ENCODE measurements at regions not wholly inside any gene's neighbourhood (a gene's known extent, or its start where the extent isn't known, plus 50 kb on each side); places are given as distances from the start of the nearest gene placed in this dataset.

DNA sequence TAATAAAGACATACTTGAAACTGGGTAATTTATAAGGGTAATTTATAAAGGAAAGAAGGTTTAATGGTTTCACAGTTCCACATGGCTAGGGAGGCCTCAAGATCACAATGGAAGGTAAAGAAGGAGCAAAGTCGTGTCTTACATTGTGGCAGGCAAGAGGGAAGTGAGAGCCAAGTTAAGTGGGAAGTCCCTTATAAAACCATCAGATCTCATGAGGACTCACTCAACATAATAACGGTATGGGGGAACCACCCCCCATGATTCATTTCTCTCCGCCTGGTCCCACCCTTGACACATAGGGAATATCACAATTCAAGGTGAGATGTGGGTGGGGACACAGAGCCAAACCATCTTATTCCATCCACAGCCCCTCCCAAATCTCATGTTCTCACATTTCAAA, 76.8 kb upstream of the ZNF678 start:
- TF ChIP-seq, protein P1, sequence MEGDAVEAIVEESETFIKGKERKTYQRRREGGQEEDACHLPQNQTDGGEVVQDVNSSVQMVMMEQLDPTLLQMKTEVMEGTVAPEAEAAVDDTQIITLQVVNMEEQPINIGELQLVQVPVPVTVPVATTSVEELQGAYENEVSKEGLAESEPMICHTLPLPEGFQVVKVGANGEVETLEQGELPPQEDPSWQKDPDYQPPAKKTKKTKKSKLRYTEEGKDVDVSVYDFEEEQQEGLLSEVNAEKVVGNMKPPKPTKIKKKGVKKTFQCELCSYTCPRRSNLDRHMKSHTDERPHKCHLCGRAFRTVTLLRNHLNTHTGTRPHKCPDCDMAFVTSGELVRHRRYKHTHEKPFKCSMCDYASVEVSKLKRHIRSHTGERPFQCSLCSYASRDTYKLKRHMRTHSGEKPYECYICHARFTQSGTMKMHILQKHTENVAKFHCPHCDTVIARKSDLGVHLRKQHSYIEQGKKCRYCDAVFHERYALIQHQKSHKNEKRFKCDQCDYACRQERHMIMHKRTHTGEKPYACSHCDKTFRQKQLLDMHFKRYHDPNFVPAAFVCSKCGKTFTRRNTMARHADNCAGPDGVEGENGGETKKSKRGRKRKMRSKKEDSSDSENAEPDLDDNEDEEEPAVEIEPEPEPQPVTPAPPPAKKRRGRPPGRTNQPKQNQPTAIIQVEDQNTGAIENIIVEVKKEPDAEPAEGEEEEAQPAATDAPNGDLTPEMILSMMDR (optimal IDR thresholded peaks at IDR 0.05 in 1 of 3, IDR thresholded peaks at IDR 0.05 in 1 of 3, conservative IDR thresholded peaks at IDR 0.05 in 1 of 3; ENCODE audit: extremely low read depth in 1 of 3, insufficient read depth in 2 of 3, low read length in 3 of 3) = no peak
- TF ChIP-seq EZH2 (IDR thresholded peaks at IDR 0.05; ENCODE audit: low read length) = no peak

All from keratinocyte (primary cell).